B cell (primary cell): ENCODE measurements at regions not wholly inside any gene's neighbourhood (a gene's known extent, or its start where the extent isn't known, plus 50 kb on each side); places are given as distances from the start of the nearest gene placed in this dataset.

Source experiments
- EZH2 ChIP-seq: IDR thresholded peaks from 2 replicates; pipeline ENCODE4 v1.6.1; 2012; ENCODE audit warnings: borderline replicate concordance, low read depth, mild to moderate bottlenecking, moderate library complexity, low read length; ENCODE audit not compliant: insufficient read depth, poor library complexity, severe bottlenecking
- TF ChIP-seq, protein P1 (sequence below): fragments of 200-600 bp; IDR thresholded peaks from one replicate; pipeline ENCODE4 v1.8.0; 2022; ENCODE audit warnings: antibody characterized with exemption, mild to moderate bottlenecking

DNA sequence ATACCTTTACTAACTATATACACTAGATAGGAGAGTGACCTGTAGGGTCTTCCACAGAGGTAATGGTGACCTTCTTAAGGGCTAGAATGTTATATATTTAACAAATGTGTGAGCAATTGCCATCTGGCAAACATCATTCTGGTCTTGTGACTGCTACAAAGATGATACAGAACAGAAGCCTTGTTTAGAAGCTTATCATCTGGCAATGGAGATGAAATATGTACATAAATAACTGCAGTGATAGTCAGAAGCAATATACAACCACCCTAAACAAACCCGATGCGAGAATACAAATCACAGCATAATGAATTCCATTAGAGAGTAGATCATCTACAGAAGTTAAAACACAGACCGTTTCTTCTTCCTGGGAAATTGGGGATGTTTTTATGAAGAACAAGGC lies 952.7 kb upstream of the SLIT2 start:
- TF ChIP-seq, protein P1, sequence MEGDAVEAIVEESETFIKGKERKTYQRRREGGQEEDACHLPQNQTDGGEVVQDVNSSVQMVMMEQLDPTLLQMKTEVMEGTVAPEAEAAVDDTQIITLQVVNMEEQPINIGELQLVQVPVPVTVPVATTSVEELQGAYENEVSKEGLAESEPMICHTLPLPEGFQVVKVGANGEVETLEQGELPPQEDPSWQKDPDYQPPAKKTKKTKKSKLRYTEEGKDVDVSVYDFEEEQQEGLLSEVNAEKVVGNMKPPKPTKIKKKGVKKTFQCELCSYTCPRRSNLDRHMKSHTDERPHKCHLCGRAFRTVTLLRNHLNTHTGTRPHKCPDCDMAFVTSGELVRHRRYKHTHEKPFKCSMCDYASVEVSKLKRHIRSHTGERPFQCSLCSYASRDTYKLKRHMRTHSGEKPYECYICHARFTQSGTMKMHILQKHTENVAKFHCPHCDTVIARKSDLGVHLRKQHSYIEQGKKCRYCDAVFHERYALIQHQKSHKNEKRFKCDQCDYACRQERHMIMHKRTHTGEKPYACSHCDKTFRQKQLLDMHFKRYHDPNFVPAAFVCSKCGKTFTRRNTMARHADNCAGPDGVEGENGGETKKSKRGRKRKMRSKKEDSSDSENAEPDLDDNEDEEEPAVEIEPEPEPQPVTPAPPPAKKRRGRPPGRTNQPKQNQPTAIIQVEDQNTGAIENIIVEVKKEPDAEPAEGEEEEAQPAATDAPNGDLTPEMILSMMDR, result no peak
- TF ChIP-seq EZH2, result no peak
